Right atrium auricular region (tissue), 2 donors: ENCODE measurements at regions not wholly inside any gene's neighbourhood (a gene's known extent, or its start where the extent isn't known, plus 50 kb on each side); places are given as distances from the start of the nearest gene placed in this dataset.

Source experiments
- DNase-seq: peaks from one replicate; pipeline ENCODE4 v3.0.0-alpha.2; 2019; ENCODE audit warnings: low spot score
- H3K27ac ChIP-seq, 2 donors: fragments of 200-600 bp; sonication (generic); 1 replicate in 1 of 2; 2 replicates in 1 of 2; pipeline ENCODE4 v1.5.1; 2016 to 2019
- H3K27me3 ChIP-seq, 2 donors: fragments of 200-600 bp; sonication (generic); one replicate each; pipeline versions ENCODE4 v1.5.1 to v1.6.0; 2017 to 2019
- H3K36me3 ChIP-seq: fragments of 200-600 bp; sonication (generic); one replicate; pipeline ENCODE4 v1.5.1; 2016
- H3K4me1 ChIP-seq, 2 donors: fragments of 200-600 bp; sonication (generic); one replicate each; pipeline versions ENCODE4 v1.5.1 to v1.6.0; 2017 to 2019
- H3K4me3 ChIP-seq, 2 donors: fragments of 200-600 bp; sonication (generic); 1 replicate in 1 of 2; 2 replicates in 1 of 2; pipeline ENCODE4 v1.5.1; 2017 to 2019; ENCODE audit warnings: mild to moderate bottlenecking in 1 of 2, moderate library complexity in 1 of 2
- H3K9me3 ChIP-seq, 2 donors: fragments of 200-600 bp; sonication (generic); one replicate each; pipeline ENCODE4 v1.5.1; 2019
- CTCF ChIP-seq, 2 donors: fragments of 200-600 bp; sonication (generic); IDR thresholded peaks; one replicate each; pipeline ENCODE4 v1.5.1; 2019; ENCODE audit warnings: antibody characterized with exemption in 2 of 2

- peak in 1 of 2 donors; percentile 22 for TF ChIP-seq CTCF (IDR thresholded peaks at IDR 0.05)
- DNase-seq, result no peak
- H3K27ac ChIP-seq, result no peak overlapping the region
- H3K36me3 ChIP-seq, result no peaks in the 10 kb centered on the region
- no peaks in the 10 kb centered on the region for H3K27me3 ChIP-seq
- H3K4me1 ChIP-seq, result peaks cover 0 to 5% of the 10 kb centered on the region in 2 donors
- peaks cover 0 to 5% of the 10 kb centered on the region in 2 donors for H3K9me3 ChIP-seq
- H3K4me3 ChIP-seq, result no peak overlapping the region
These were observed 194.8 kb upstream of the IL12B start for GRCh38 chr5:159525117-159525516.

- Histone ChIP-seq H3K27ac (no peak overlapping the region), H3K9me3 (peaks cover 0 to 5% of the 10 kb centered on the region in 2 donors), H3K4me1 (peaks cover 0 to 5% of the 10 kb centered on the region in 2 donors), H3K36me3 (no peaks in the 10 kb centered on the region), H3K27me3 (no peaks in the 10 kb centered on the region), H3K4me3 (no peak overlapping the region)
- no peak for TF ChIP-seq CTCF (IDR thresholded peaks at IDR 0.05)
- no peak for DNase-seq
These were observed 197.4 kb upstream of the IL12B start for GRCh38 chr5:159527546-159528254.

GRCh38 chr5:159531554-159532105 lies 201.3 kb upstream of the IL12B start:
- no peaks in the 10 kb centered on the region for H3K36me3 ChIP-seq
- peak in 1 of 2 donors; percentile 38 for TF ChIP-seq CTCF (IDR thresholded peaks at IDR 0.05)
- no peaks in the 10 kb centered on the region for H3K4me1 ChIP-seq
- H3K27me3 ChIP-seq, result no peaks in the 10 kb centered on the region
- H3K4me3 ChIP-seq, result no peak overlapping the region
- no peak overlapping the region for H3K27ac ChIP-seq
- DNase-seq, result no peak
- H3K9me3 ChIP-seq, result peaks cover 0 to 5% of the 10 kb centered on the region in 2 donors

GRCh38 chr5:159533197-159533596 lies 202.9 kb upstream of the IL12B start:
- no peak overlapping the region for H3K4me3 ChIP-seq
- no peak overlapping the region for H3K27ac ChIP-seq
- no peak for DNase-seq
- H3K36me3 ChIP-seq, result no peaks in the 10 kb centered on the region
- no peaks in the 10 kb centered on the region for H3K27me3 ChIP-seq
- peaks cover 0 to 5% of the 10 kb centered on the region in 2 donors for H3K9me3 ChIP-seq
- no peaks in the 10 kb centered on the region for H3K4me1 ChIP-seq
- TF ChIP-seq CTCF (IDR thresholded peaks at IDR 0.05), result no peak

- H3K27me3 ChIP-seq, result no peaks in the 10 kb centered on the region
- no peak overlapping the region for H3K4me3 ChIP-seq
- no peaks in the 10 kb centered on the region for H3K36me3 ChIP-seq
- H3K9me3 ChIP-seq, result no peaks in the 10 kb centered on the region
- no peak for DNase-seq
- H3K27ac ChIP-seq, result no peak overlapping the region
- no peaks in the 10 kb centered on the region for H3K4me1 ChIP-seq
- TF ChIP-seq CTCF (IDR thresholded peaks at IDR 0.05), result no peak
These were observed 205.9 kb upstream of the IL12B start for GRCh38 chr5:159536166-159536565.
